ENCODE measurements at regions not wholly inside any gene's neighbourhood (a gene's known extent, or its start where the extent isn't known, plus 50 kb on each side); places are given as distances from the start of the nearest gene placed in this dataset.

- no peak for TF ChIP-seq SPI1 (IDR thresholded peaks at IDR 0.05; ENCODE audit: borderline replicate concordance, low read depth)
- TF ChIP-seq GABPA (IDR thresholded peaks at IDR 0.05; ENCODE audit: low read depth): no peak
- TF ChIP-seq POLR2AphosphoS5 (IDR thresholded peaks at IDR 0.05; ENCODE audit: low read depth): no peak
- TF ChIP-seq CTCF (IDR thresholded peaks at IDR 0.05; ENCODE audit: insufficient read depth, low read length): no peak
- TF ChIP-seq REST (IDR thresholded peaks at IDR 0.05; ENCODE audit: insufficient replicate concordance, low read depth): no peak
- Histone ChIP-seq H3K27me3 (ENCODE audit: insufficient read depth, poor library complexity, severe bottlenecking) (no peaks in the 10 kb centered on the region), H3K4me3 (replicated peaks; ENCODE audit: insufficient read depth, low read length) (no peak overlapping the region), H3K27ac (replicated peaks) (no peak overlapping the region)
- DNase-seq (ENCODE audit: low read depth in 1 of 2, low spot score in 1 of 2): no peak
Observed at GRCh38 chr6:165910184-165910966, 247.3 kb upstream of the PDE10A start.

GRCh38 chr6:165906736-165907135 is 243.7 kb upstream of the PDE10A start:
- DNase-seq (ENCODE audit: low read depth in 1 of 2, low spot score in 1 of 2): no peak
- no peak for TF ChIP-seq GABPA (IDR thresholded peaks at IDR 0.05; ENCODE audit: low read depth)
- no peak for TF ChIP-seq POLR2AphosphoS5 (IDR thresholded peaks at IDR 0.05; ENCODE audit: low read depth)
- TF ChIP-seq REST (IDR thresholded peaks at IDR 0.05; ENCODE audit: insufficient replicate concordance, low read depth): no peak
- TF ChIP-seq SPI1 (IDR thresholded peaks at IDR 0.05; ENCODE audit: borderline replicate concordance, low read depth): no peak
- TF ChIP-seq CTCF (IDR thresholded peaks at IDR 0.05; ENCODE audit: insufficient read depth, low read length): no peak
- no peaks in the 10 kb centered on the region for H3K27me3 ChIP-seq (ENCODE audit: insufficient read depth, poor library complexity, severe bottlenecking)
- H3K27ac ChIP-seq (replicated peaks): no peak overlapping the region
- no peak overlapping the region for H3K4me3 ChIP-seq (replicated peaks; ENCODE audit: insufficient read depth, low read length)

- H3K27me3 ChIP-seq (ENCODE audit: insufficient read depth, poor library complexity, severe bottlenecking): no peaks in the 10 kb centered on the region
- no peak overlapping the region for H3K27ac ChIP-seq (replicated peaks)
- no peak overlapping the region for H3K4me3 ChIP-seq (replicated peaks; ENCODE audit: insufficient read depth, low read length)
- TF ChIP-seq SPI1 (IDR thresholded peaks at IDR 0.05; ENCODE audit: borderline replicate concordance, low read depth) (no peak), POLR2AphosphoS5 (IDR thresholded peaks at IDR 0.05; ENCODE audit: low read depth) (no peak), GABPA (IDR thresholded peaks at IDR 0.05; ENCODE audit: low read depth) (no peak), CTCF (IDR thresholded peaks at IDR 0.05; ENCODE audit: insufficient read depth, low read length) (no peak), REST (IDR thresholded peaks at IDR 0.05; ENCODE audit: insufficient replicate concordance, low read depth) (no peak)
- DNase-seq (ENCODE audit: low read depth in 1 of 2, low spot score in 1 of 2): no peak
Observed at GRCh38 chr6:165905744-165906143, 242.7 kb upstream of the PDE10A start.

All from HL-60 (cell line).